PC-9 (cell line): ENCODE measurements at regions not wholly inside any gene's neighbourhood (a gene's known extent, or its start where the extent isn't known, plus 50 kb on each side); places are given as distances from the start of the nearest gene placed in this dataset.

ENCODE experiments used
- EZH2 ChIP-seq: fragments of 200-600 bp; sonication (generic); IDR thresholded peaks from 2 replicates; pipeline ENCODE4 v1.8.0; 2017; ENCODE audit warnings: antibody characterized with exemption, low read depth
- TF ChIP-seq, protein P1 (sequence below): fragments of 200-600 bp; sonication (generic); conservative IDR thresholded peaks from 2 replicates; pipeline ENCODE4 v1.6.1; 2017; ENCODE audit warnings: mixed run types, antibody characterized with exemption, mild to moderate bottlenecking, moderate library complexity

DNA sequence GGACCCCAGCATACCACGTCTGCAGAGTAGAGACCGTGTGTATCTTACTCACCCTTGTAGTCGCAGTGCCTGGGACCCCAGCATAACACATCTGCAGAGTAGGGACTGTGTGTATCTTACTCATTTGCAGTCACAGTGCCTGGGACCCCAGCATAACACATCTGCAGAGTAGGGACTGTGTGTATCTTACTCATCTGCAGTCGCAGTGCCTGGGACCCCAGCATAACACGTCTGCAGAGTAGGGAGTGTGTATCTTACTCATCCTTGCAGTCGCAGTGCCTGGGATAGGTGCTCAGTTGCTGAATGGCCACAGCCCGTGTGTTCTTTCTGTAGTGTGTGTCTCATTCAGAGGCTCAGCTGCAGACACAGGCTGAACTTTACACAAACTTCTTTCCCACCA is 71.4 kb upstream of the FRG1 start:
- TF ChIP-seq, protein P1, sequence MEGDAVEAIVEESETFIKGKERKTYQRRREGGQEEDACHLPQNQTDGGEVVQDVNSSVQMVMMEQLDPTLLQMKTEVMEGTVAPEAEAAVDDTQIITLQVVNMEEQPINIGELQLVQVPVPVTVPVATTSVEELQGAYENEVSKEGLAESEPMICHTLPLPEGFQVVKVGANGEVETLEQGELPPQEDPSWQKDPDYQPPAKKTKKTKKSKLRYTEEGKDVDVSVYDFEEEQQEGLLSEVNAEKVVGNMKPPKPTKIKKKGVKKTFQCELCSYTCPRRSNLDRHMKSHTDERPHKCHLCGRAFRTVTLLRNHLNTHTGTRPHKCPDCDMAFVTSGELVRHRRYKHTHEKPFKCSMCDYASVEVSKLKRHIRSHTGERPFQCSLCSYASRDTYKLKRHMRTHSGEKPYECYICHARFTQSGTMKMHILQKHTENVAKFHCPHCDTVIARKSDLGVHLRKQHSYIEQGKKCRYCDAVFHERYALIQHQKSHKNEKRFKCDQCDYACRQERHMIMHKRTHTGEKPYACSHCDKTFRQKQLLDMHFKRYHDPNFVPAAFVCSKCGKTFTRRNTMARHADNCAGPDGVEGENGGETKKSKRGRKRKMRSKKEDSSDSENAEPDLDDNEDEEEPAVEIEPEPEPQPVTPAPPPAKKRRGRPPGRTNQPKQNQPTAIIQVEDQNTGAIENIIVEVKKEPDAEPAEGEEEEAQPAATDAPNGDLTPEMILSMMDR = no peak
- TF ChIP-seq EZH2 = no peak
